ENCODE measurements at regions not wholly inside any gene's neighbourhood (a gene's known extent, or its start where the extent isn't known, plus 50 kb on each side); places are given as distances from the start of the nearest gene placed in this dataset.

- TF ChIP-seq CTCF (IDR thresholded peaks at IDR 0.05; ENCODE audit: low read depth, low read length), result no peak
- TF ChIP-seq EZH2phosphoT487 (IDR thresholded peaks at IDR 0.05; ENCODE audit: low read depth), result no peak
Measured at GRCh38 chr15:29936353-29937049, 114.2 kb upstream of the TJP1 start.

Measured in OCI-LY3 (cell line).